GM18873 (cell line): ENCODE measurements at regions not wholly inside any gene's neighbourhood (a gene's known extent, or its start where the extent isn't known, plus 50 kb on each side); places are given as distances from the start of the nearest gene placed in this dataset.

ENCODE experiments used
- ATAC-seq: cut with Tn5 transposase; IDR thresholded peaks from one replicate; pipeline ENCODE4 v1.9.1; 2021; ENCODE audit warnings: mild to moderate bottlenecking, moderate library complexity, moderate number of reproducible peaks; ENCODE audit not compliant: unreplicated experiment, low FRiP score

DNA sequence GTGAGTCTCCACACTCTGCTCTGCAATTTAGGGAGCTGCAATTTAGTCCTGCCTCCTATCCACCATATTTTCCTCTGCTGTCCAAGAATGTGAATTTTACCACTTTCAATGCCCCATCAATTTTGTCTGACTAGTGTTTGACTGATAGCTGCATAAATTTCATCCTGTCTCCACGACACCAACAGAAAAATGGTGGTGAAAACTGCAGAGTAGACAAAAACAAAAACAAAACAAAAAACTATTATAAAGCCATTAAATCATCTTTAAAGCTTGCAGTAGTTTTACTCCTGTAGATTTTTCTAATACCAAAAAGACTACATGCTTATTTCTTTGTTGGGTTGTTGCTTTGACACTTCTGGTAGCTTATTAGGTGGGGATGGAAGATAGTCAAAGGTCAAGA, 322.0 kb downstream of the PAX1 start:
- ATAC-seq = no peak

DNA sequence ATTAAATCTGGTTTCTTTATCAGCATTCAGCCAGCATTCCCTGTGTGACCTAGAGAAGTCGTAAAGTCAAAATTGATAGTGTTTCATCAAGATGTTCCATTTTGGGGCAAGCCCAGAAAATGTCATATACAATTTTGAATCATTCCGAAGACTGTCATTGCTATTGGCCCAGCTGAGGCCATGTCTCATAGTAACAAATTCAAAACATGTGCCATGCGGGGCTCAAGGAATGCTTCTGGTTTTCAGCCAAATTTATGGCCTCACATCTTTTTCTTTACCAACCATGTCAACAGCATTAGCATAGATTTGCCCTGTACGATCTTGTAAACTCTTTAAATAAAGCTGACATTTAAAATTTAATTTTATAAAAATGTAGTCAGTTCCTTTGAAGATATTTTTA, 314.7 kb downstream of the PAX1 start:
- ATAC-seq = no peak

DNA sequence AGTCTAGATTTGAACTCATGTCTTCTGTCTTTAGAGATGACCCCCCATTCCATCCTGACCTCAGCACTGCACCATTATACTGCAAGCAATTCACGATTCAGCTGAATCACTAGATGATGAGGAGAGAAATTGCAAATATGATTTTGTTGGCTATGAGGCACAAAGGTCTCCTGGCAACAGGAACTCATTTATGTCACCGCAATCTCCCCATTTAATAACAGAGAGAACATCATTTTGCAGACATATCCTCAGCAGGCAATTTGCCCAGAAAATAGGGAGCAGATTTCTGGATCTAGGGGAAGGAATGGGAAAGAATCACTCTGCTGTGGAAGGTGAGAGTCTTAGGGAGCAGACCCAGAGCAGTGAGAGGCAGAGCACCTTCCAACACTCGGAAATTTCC, 303.0 kb downstream of the PAX1 start:
- no peak for ATAC-seq

DNA sequence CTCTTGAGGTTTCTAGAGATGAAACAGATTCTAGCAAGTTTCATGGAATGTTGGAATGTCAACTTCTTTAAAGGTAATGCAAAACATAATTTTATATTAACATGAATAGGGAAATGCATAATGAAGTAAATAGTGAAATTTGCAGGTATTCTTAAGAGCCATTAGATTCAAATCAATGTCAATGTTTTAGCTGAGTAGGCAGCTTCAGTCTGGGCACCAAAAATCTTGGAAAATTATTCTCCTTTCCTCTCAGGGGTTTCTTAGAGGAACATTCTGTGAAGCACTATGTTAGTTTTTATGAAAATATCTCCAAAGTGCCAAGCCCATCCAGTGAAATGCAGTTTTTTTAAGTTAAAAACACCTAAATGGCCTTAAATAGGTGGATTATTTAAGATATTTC, 300.8 kb downstream of the PAX1 start:
- no peak for ATAC-seq

DNA sequence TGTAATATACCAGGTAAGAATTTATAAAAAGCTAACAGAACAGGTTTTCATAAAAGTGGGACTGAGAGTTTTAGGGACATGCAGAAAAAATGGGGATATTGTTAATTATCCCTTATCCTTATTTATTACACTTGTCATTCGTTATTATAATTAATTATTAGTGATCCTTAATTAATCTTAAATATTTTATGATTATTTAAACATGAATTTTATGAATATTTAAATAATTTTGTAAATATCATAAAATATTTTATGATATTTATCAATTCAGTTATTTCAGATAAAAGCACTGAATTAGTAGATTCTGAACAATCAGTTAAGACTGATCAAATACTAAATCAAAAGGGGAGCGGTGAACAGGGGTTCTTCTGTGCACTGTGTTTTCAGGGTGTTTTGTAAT, 300.1 kb downstream of the PAX1 start:
- no peak for ATAC-seq

DNA sequence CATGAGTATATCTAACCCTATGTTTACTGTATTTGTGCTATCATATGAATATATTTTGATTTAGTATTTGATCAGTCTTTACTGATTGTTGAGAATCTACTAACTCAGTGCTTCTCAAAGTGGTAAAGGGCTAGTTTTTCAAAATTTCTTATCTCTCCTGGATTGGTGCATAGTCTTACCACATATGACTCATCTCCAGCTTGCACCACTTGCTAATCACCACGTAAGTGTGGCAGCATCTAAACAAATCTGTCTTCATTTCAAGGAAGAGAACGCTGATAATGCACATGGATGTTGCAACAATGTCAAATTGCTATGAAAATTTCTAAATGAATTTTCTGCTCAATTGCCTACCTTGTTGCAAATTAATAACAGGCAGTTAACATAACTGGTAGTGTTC, 299.5 kb downstream of the PAX1 start:
- no peak for ATAC-seq

DNA sequence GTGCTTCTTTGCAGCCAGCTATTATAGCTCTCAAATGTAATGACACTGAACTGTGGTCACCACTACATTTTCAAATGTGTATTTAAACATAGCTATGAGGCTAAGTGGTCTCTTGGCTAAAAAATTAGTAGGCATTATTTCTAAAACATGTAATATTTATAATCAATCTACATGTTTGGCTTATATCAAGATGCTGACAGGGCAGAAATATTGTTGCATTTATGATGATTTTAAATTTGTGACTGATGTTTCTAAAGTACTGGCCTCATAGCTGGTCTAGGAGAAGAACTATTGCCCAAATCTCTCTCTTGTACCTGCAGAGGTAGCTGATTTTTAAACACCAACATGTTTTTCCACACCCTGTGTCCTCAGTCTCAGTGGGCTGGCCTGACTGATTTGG, 298.2 kb downstream of the PAX1 start:
- ATAC-seq = no peak

DNA sequence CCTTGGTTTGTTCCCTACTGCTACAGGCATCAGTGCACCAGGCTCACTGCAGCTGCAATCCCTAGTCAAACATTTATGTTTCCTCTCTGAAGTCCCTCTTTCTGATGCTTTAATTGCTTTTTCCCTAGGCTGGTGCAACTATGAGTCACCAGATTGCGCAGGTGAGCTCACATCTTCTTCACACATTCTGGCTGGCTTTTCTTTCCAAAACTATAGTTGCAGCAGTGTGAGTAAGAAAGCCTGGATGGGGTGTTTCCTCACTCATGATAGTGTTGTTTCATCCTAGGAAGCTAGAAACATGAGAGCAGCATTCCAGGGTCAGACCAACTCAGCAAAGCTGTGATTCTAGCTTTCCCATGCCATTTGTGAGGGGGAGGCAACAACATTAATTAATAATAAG, 296.4 kb downstream of the PAX1 start:
- no peak for ATAC-seq

DNA sequence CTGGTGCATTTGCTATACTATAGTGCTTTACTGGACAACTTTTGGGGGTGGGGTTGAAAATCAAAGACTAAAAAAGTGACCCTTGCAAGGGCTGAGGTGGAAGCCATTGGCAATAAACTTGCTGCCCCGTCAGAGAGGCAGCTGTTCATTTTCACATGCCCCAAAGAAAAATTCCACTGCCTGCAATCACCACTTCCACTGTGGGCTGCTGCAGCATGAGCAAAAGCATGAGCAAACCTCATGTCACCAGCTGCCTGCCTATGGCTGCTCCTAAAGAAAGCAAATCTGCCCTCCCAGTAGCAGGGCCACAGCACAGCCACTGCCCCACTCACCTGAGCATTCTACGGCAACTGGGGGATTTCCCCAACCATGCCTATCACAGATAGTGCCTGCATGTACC, 290.0 kb downstream of the PAX1 start:
- no peak for ATAC-seq

DNA sequence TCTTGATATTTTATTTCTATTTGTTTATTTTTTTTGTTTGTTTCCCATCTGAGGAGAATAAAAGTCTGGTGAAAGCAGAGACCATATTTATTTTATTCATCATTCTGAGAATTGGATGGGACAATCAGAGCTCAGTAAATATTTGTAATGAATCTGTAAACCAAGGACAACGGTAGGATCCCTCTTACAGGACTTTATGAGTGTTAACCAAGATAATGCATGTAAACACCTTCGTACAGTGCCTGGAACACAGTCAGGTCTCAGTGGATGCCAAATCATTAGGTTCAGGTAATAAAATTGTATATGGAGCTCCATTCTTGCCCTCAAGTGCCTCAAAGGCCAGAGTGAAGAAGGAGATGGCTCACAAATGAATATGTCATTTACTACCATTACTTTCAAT, 288.7 kb downstream of the PAX1 start:
- no peak for ATAC-seq

DNA sequence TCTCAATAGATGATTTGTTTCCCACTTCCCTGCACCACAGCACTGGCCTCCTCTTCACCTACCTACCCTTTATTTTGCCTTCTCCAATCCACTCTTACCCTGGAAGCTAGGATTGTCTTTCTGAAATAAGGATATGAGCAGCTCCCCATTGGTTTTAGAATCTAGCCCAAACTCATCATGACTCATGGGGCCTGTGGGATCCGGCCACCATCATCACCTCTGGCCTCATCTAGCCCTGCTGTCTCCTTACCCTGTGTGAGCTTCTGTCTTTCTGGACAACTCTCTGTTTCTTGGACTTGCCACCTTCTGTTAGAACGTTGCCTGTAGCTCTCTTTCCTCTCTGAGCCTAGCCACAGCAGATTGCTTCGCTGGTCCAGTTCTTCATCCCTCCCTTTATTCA, 277.1 kb downstream of the PAX1 start:
- no peak for ATAC-seq

DNA sequence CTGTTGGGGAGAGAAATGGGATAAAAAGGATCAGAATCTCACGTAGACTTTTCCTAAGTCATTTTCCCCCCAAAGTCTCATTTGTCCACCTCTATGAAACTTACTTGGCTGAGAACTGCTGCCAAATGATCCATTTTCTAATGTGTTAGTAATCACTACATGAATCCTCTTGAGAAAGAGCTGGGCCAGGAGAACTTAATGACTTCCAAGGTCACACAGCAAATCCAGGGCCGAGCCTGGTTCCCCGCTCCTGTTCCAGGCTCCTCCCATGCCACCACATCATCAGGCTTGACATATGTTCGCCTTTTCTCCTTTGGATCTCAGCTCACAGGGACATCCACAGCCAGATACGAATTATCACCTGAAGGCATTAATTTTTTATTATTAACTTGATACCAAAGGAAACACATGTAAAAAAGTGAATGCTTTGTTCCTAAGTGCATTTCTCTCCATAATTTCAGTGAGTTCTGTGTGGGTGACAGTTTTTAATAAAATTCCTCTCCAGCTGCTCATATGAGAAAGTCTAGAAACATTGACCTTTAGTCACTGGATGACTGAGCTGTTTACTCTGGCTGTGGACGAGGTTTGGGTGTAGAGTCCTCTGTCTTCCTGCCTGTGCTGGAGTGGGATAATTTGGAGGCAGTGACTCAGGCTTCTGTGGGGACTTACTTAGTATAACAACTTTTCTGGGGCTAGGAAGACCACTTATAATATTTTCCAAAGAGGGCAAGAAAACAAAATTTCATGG, 276.3 kb downstream of the PAX1 start:
- no peak for ATAC-seq

DNA sequence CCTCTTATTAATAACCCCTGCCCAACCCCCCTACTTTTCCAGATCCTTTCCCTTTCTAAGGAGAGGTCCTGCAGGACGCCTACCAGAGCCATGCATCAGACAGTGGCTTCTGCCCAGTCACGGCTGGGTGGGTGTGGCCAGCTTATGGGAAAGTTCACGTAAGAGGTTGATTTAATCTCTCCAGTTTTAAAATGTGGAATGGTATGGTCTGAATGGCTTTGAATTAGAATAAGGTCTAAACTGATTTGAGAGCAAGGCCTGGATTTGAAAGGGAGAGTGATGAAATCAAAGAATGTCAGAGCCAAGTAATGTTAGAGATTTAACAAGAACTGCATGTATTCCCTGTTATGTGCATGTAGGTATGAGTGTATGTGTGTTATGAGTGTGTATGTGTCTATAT, 275.7 kb downstream of the PAX1 start:
- no peak for ATAC-seq

DNA sequence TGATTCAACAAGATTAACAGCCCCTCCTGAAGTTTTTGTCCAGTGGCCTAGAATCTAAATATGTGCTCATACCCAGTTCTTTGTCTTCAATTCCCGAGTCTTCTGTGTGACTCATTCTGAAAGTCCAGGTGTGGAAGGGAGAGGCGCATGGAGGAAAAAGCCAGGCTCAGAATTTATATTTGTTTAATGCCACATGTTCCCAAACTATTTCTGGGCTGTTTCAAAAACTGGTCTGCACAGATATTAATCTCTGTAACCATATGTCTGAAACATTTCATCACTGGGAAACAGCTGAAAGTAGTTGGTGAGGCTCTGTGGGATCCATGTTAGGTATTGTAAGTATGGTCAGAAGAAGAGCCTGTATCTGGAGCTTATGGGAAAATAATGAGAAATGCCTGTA, 266.0 kb downstream of the PAX1 start:
- ATAC-seq = no peak

DNA sequence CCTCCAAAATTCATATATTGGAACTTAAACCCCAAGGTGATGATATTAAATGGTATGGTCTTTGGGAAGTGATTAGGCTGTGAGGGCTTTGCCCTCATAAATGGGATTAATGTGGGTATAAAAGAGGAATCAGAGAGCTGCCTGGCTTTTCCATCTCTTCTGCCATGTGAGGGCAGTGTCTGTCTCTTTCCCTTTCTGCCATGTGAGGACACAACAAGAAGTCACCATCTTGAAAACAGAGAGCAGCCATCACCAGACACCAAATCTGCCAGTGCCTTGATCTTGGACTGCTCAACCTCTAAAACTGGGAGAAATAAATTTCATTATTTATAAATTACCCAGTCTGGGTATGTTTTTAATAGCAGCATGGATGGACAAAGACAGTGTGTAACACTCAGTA, 263.0 kb downstream of the PAX1 start:
- no peak for ATAC-seq

DNA sequence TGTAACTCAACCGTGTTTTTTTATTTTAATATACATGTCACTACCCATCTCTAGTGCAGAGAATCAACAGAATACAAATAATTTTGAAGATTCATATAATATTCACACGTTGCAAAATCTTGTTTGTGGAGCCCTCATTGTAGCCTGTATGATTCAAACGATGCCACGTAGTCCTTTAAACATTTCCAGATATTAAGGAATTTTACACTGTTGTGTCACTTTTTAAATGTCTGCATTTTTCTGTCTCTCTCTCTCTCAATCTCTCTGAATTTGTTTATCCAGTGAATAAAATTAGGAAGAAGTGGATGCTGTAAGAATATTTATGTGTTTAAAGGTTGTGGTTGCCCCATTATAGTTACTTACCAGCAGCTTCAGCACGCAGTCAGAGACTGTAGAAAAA, 262.0 kb downstream of the PAX1 start:
- no peak for ATAC-seq

DNA sequence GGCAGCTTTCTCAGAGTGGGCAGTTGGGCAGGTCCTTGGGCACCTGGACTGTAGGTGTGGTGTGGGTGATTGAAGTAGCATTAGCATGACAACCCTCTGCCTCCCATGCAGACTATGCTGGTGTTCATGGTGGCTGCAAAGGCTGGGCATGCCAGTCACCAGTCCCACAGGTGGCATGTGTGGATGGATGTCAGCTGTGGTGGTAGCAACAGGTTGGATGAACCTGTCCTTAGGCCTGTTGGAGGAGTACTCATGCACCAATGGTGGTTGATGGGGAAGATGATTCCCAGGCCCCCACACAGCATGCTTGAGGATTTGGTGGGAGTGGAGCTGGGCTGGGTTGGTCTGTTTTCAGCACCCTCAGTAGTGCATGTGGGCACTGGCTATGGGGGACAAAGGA, 251.1 kb downstream of the PAX1 start:
- ATAC-seq = no peak

DNA sequence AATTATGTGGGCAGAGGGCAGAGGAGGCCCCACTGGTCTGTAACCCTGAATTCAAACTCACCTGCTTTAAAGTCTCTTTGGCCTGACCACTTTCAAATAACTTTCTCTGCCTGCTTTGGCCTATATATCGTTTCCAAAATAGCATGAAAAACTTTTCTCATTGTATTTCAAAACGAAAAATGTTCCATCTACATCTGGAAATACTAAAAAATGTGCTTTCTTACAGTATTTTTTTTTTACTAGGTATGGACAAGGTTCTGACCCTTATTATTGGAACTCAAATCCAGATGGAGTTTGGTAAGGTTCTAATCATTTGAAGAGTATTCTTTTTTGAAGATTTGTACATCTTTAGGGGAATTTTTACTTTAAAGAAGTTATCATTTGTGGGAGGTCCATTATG, 241.9 kb downstream of the PAX1 start:
- ATAC-seq = no peak

DNA sequence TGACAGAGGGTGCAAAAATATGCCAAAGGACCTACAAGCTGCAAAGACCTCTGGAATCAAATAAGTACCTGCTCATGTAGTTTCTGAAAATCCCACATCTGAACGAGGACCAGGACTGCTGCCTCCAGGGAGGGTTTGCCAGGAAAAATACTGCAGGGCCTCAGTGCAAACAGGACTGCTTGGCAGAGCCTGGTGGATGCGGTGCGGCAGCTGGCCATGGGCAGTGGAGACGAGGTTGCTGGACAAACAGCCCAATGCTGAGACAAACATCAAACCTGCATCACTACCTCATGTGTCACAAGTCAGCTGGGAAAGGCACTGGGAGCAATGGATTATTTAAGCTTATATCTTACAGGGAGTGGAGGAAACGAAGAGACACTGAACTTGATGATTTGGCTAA, 238.8 kb downstream of the PAX1 start:
- no peak for ATAC-seq

DNA sequence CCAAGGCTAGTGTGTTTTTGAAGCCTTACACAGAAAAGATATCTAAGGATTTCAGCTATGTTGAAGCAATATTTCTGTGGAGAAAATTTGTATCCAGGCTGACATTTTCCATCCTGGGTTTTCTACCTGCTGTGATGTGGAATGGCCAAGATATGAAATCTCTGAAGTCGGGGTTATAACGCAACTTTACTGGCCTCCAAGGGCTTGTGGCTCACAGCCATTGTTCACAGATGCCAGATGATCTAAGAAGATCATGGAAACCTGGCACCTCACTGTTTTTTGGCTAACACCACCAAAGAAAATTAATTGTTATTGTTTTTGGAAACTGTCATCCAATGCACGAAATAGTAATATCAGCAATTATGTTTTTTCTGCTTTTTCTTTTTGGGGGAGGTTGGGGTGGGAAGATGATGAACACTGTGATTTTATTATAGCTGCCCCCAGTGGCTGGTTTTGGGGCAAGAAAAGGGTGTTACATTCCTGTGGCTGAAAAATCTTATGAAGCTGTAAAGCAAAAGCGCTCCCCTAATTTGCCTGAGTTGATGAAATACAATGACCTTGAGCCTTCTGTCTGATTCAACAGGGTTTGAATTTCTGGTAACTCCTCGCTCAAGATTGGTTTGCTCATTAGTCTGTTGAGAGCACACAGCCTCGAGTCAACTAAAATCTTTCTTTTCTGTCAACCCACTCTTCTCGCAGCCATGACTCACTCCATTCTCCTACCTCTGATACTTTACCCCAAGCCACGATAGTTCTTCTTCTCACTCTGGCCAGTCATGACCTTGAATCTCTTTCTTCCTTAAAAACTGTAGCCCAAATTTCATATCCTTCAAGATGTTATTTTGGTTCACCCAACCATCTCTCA, 236.7 kb downstream of the PAX1 start:
- ATAC-seq = no peak

DNA sequence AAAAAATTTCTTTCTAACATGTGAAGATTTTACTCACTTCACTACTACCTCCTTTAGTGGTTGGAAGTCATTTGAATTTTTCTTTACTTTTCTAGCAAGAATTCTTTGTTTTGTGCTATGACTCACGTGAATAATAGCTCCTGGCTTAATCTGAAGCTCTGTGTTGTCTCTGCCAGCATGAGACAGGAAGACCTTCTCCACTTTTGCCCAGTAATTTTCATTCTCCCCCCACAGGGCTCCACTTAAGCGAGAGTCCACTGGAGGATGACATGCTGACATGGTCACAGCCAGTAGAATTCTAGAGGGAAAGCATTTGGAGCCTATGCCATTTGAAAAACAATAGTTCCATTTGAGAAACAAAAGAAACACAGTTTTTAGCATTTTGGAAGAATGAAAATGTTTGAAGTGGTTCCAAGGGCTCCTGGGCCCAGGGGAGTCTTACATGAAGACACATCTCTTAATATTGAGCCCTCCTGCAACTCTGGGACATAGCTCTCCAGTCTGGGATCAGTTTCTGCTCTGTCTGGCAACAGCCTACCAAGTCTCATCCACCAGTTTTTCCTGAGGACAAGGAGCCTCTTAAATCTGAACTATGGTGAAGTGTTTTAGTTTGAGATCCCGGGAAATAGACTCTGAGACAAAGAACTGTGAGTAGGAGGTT, 231.4 kb downstream of the PAX1 start:
- no peak for ATAC-seq

DNA sequence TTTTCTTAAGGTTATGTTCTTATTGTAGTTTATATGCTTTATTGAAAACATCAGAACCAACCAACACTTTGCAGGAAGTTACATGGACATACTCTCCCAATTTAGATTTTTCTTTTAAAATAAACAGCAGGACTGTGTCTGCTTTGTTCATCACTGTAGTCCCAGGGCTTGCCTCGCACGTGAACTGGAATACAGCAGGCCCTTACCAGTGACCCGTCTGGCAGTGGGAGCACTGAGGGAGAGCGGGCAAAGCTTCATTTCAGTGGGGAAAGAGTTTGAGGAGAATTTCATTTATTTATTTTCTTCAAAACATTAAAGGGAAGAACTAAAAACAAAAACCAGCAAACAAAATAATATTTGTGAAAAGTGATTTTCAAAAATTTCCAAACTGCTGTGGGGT, 230.8 kb downstream of the PAX1 start:
- ATAC-seq = no peak
